SK-N-SH (cell line): ENCODE measurements at regions not wholly inside any gene's neighbourhood (a gene's known extent, or its start where the extent isn't known, plus 50 kb on each side); places are given as distances from the start of the nearest gene placed in this dataset.

Experiments
- CTCF ChIA-PET: fragments of 300-600, 350-600 bp; formaldehyde crosslinking; extraction: SDS; loops from one replicate; lab custom pipeline; 2021; lab: Yijun Ruan, JAX
- POLR2A ChIA-PET: fragments of 350-600 bp; sonication (Branson Sonifier 250); formaldehyde crosslinking; extraction: SDS; loops from one replicate; lab custom pipeline; 2020; ENCODE audit warnings: antibody characterized with exemption, inconsistent platforms; lab: Yijun Ruan, JAX
- DNase-seq: peaks from one replicate; pipeline ENCODE4 v3.0.0; 2012
- H2AFZ ChIP-seq: fragments of 200-600 bp; sonication (generic); 2 replicates; pipeline ENCODE4 v1.8.1; 2016; ENCODE audit warnings: antibody characterized with exemption, mild to moderate bottlenecking, low read depth
- H3F3A ChIP-seq: fragments of 200-600 bp; sonication (generic); replicated peaks from 2 replicates; pipeline ENCODE3; 2016; ENCODE audit warnings: antibody characterized with exemption, mild to moderate bottlenecking; ENCODE audit not compliant: insufficient read depth
- H3K27ac ChIP-seq, 2 experiments: fragments of 200-500 bp in 1 of 2; fragments of 200-600 bp in 1 of 2; sonication (Bioruptor generic) in 1 of 2; sonication (generic), shearing (Covaris generic) in 1 of 2; 2 replicates each; pipeline versions ENCODE4 v1.5.1 to v1.6.1; 2014 to 2016; ENCODE audit warnings: low read depth in 2 of 2, inconsistent platforms in 1 of 2, low read length in 1 of 2, mild to moderate bottlenecking in 1 of 2, mixed read lengths in 1 of 2
- H3K27me3 ChIP-seq: fragments of 200-600 bp; sonication (generic), shearing (Covaris generic); 2 replicates; pipeline ENCODE4 v1.6.1; 2016; ENCODE audit warnings: mixed run types; ENCODE audit not compliant: insufficient read depth
- H3K36me3 ChIP-seq, 2 experiments: fragments of 200-500 bp in 1 of 2; fragments of 200-600 bp in 1 of 2; sonication (Bioruptor generic) in 1 of 2; sonication (generic) in 1 of 2; replicated peaks in 1 of 2; 2 replicates each; pipeline versions ENCODE3 to v1.5.1; 2014 to 2016; ENCODE audit warnings: low read length in 1 of 2, mild to moderate bottlenecking in 1 of 2; ENCODE audit not compliant: insufficient read depth in 2 of 2, control insufficient read depth in 1 of 2
- H3K4me1 ChIP-seq, 2 experiments: fragments of 200-500 bp in 1 of 2; fragments of 200-600 bp in 1 of 2; sonication (Bioruptor generic) in 1 of 2; sonication (generic), shearing (Covaris generic) in 1 of 2; 2 replicates each; pipeline versions ENCODE4 v1.5.1 to v1.6.1; 2014 to 2016; ENCODE audit warnings: low read depth in 1 of 2, low read length in 1 of 2, mixed run types in 1 of 2; ENCODE audit not compliant: insufficient read depth in 2 of 2, control insufficient read depth in 1 of 2
- H3K4me2 ChIP-seq: fragments of 200-600 bp; sonication (generic), shearing (Covaris generic); 2 replicates; pipeline ENCODE4 v1.6.1; 2017; ENCODE audit warnings: mixed run types
- H3K4me3 ChIP-seq, 2 experiments: fragments of 200-500 bp in 1 of 2; fragments of 200-600 bp in 1 of 2; sonication (Bioruptor generic) in 1 of 2; sonication (generic), shearing (Covaris generic) in 1 of 2; 2 replicates each; pipeline versions ENCODE4 v1.5.1 to v1.8.1; 2014 to 2016; ENCODE audit warnings: low read depth in 2 of 2, inconsistent platforms in 1 of 2, low read length in 1 of 2, mild to moderate bottlenecking in 1 of 2, mixed read lengths in 1 of 2, moderate library complexity in 1 of 2
- H3K79me2 ChIP-seq: fragments of 200-600 bp; sonication (generic); 2 replicates; pipeline ENCODE4 v1.8.1; 2017; ENCODE audit warnings: mild to moderate bottlenecking; ENCODE audit not compliant: insufficient read depth
- H3K9ac ChIP-seq: fragments of 200-600 bp; sonication (generic); 2 replicates; pipeline ENCODE4 v1.6.1; 2017; ENCODE audit warnings: mixed run types
- H3K9me2 ChIP-seq: fragments of 200-600 bp; sonication (generic); 2 replicates; pipeline ENCODE4 v1.6.1; 2017; ENCODE audit warnings: mixed run types
- H3K9me3 ChIP-seq: fragments of 200-600 bp; sonication (generic); 2 replicates; pipeline ENCODE4 v1.6.1; 2017; ENCODE audit warnings: mixed run types, mild to moderate bottlenecking, moderate library complexity
- H4K20me1 ChIP-seq: fragments of 200-600 bp; sonication (generic); 2 replicates; pipeline ENCODE4 v1.6.1; 2017; ENCODE audit warnings: mild to moderate bottlenecking, mixed run types; ENCODE audit not compliant: insufficient read depth
- CTCF ChIP-seq: fragments of 200-600 bp; sonication (generic); IDR thresholded peaks from 2 replicates; pipeline ENCODE4 v1.6.1; 2017; ENCODE audit warnings: antibody characterized with exemption, mild to moderate bottlenecking, moderate library complexity
- ELF1 ChIP-seq: IDR thresholded peaks from 2 replicates; pipeline ENCODE4 v1.4.0; 2012
- EP300 ChIP-seq, 2 experiments: IDR thresholded peaks; 2 replicates each; pipeline versions ENCODE4 v1.4.0 to v1.6.1; 2012; ENCODE audit warnings: borderline replicate concordance in 1 of 2, low read depth in 1 of 2, low read length in 1 of 2
- EZH2phosphoT487 ChIP-seq: fragments of 200-600 bp; sonication (generic); IDR thresholded peaks from 2 replicates; pipeline ENCODE4 v1.6.1; 2017; ENCODE audit warnings: low read depth, mixed run types, mild to moderate bottlenecking, antibody characterized with exemption, moderate library complexity, borderline replicate concordance
- FOXM1 ChIP-seq: IDR thresholded peaks from 2 replicates; pipeline ENCODE4 v1.4.0; 2012; ENCODE audit warnings: low read depth, mild to moderate bottlenecking
- MEF2A ChIP-seq: IDR thresholded peaks from 2 replicates; pipeline ENCODE4 v1.4.0; 2012; ENCODE audit warnings: low read depth, borderline replicate concordance
- MXI1 ChIP-seq: IDR thresholded peaks from 2 replicates; pipeline ENCODE4 v1.6.1; 2012; ENCODE audit warnings: mild to moderate bottlenecking, low read depth, low read length, improper control_type of control experiment
- NFIC ChIP-seq: IDR thresholded peaks from 2 replicates; pipeline ENCODE4 v1.4.0; 2012; ENCODE audit warnings: borderline replicate concordance
- NRF1 ChIP-seq: IDR thresholded peaks from 2 replicates; pipeline ENCODE4 v1.6.1; 2012; ENCODE audit warnings: low read depth, mild to moderate bottlenecking, low read length
- POLR2AphosphoS5 ChIP-seq: IDR thresholded peaks from 2 replicates; pipeline ENCODE4 v1.6.1; 2012; ENCODE audit warnings: low read depth, low read length
- RCOR1 ChIP-seq: fragments of 150-350 bp; IDR thresholded peaks from 2 replicates; pipeline ENCODE4 v1.6.1; 2017; ENCODE audit warnings: antibody characterized with exemption, low read length
- RFX5 ChIP-seq: IDR thresholded peaks from 2 replicates; pipeline ENCODE4 v1.6.1; 2012; ENCODE audit warnings: mild to moderate bottlenecking, improper control_type of control experiment, low read length
- RXRA ChIP-seq: IDR thresholded peaks from 2 replicates; pipeline ENCODE4 v1.4.0; 2012; ENCODE audit warnings: low read depth, mild to moderate bottlenecking, borderline replicate concordance
- SIN3A ChIP-seq: IDR thresholded peaks from 2 replicates; pipeline ENCODE4 v1.6.1; 2012; ENCODE audit warnings: low read depth, mild to moderate bottlenecking, low read length, moderate library complexity, borderline replicate concordance
- SMC3 ChIP-seq: IDR thresholded peaks from 2 replicates; pipeline ENCODE4 v1.6.1; 2012; ENCODE audit warnings: low read depth, low read length, improper control_type of control experiment
- TAF1 ChIP-seq: IDR thresholded peaks from 2 replicates; pipeline ENCODE4 v1.6.1; 2012; ENCODE audit warnings: low read depth, mild to moderate bottlenecking, low read length, moderate library complexity, borderline replicate concordance
- TCF12 ChIP-seq: IDR thresholded peaks from 2 replicates; pipeline ENCODE4 v1.4.0; 2012
- YY1 ChIP-seq: IDR thresholded peaks from 2 replicates; pipeline ENCODE4 v1.4.0; 2012; ENCODE audit warnings: low read depth, mild to moderate bottlenecking
- WGBS: methylation state at CpG from one replicate; pipeline ENCODE4 v1.1.6; 2017; ENCODE audit warnings: low lambda C conversion rate; 5-methylcytosine and 5-hydroxymethylcytosine counted together
- TF ChIP-seq, protein P1 (sequence below): IDR thresholded peaks from 2 replicates; pipeline ENCODE4; 2012
- TF ChIP-seq, protein P2 (sequence below): fragments of 150-350 bp; IDR thresholded peaks from 2 replicates; pipeline ENCODE4 v1.6.1; 2016; ENCODE audit warnings: mild to moderate bottlenecking, low read depth, low read length

- Histone ChIP-seq H3K9me3 (no peaks in the 10 kb centered on the region), H2AFZ (no peak overlapping the region), H3K9me2 (no peaks in the 10 kb centered on the region), H3K4me3 (no peak overlapping the region), H3K79me2 (no peaks in the 10 kb centered on the region), H3F3A (no peaks in the 10 kb centered on the region), H3K4me2 (peak overlapping the region; percentile 37; the same call in 1 of the 2 replicates), H3K4me1 (no peaks in the 10 kb centered on the region), H3K27ac (no peak overlapping the region), H4K20me1 (no peaks in the 10 kb centered on the region), H3K27me3 (peaks cover 37% of the 10 kb centered on the region), H3K9ac (no peak overlapping the region), H3K36me3 (no peaks in the 10 kb centered on the region)
- 16% methylated on average over 8 of the region's 8 CpGs for WGBS
- no peak for DNase-seq
- ChIA-PET POLR2A (no interaction called here), CTCF (interaction anchor here (1.1 kb wide), 2 partner anchors 139 to 469 kb away, joined by 4 to 5 read pairs; no protein-coding TSS in a partner anchor)
- TF ChIP-seq RCOR1 (no peak), YY1 (no peak), MXI1 (no peak), TCF12 (no peak), EP300 (IDR thresholded peaks at IDR 0.05; ENCODE audit: borderline replicate concordance in 1 of 2, low read depth in 1 of 2, low read length in 1 of 2) (no peak), EZH2phosphoT487 (no peak), SMC3 (no peak), ELF1 (no peak), POLR2AphosphoS5 (no peak), FOXM1 (no peak), RXRA (no peak), MEF2A (no peak)
Measured at GRCh38 chr18:21958263-21958662, 211.1 kb upstream of the GATA6 start.

DNA sequence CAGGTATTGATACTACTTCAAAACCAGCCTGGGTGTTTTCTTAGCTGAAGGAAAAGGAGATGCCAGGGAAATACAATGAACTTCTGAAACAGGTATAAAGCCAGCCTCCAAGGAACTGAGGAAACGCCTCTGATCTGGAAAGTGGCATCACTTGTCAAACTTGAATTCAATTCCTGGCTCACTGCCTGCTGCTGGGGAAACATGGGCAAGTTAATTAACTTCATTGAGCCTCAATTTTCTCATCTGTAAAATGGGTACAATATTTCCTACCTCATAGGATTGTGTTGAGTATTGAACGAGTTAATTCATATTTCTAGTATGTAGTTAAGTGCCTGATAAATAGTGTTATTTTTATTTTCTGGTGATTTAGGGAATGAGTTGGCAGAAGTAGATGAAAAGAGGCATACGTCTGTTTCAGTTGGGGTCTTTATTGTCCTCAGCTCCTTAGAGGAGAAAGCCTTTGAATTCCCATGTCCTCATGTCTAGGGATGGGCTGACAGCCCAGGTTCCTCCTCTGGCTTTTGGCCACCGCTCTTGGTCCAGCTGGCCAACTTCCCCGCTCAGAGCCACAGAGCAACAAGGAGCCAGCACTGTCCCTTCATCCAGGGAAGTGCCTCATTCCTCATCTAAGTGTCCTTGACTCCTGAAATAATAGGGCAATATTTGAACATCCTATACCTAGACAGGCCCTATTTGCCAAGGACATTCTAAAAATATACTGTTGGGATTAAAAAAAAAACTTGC, 210.5 kb upstream of the GATA6 start:
- POLR2A ChIA-PET = no interaction called here
- CTCF ChIA-PET = interaction anchor here (1.1 to 2.5 kb wide), 3 partner anchors 139 to 764 kb away, joined by 4 to 7 read pairs (median 5); no protein-coding TSS in a partner anchor
- H3K79me2 ChIP-seq = no peaks in the 10 kb centered on the region

More for the DNA sequence above, 210.5 kb upstream of the GATA6 start:
- H3K4me3 ChIP-seq = no peak overlapping the region
- no peak for TF ChIP-seq TAF1
- TF ChIP-seq, protein P1, sequence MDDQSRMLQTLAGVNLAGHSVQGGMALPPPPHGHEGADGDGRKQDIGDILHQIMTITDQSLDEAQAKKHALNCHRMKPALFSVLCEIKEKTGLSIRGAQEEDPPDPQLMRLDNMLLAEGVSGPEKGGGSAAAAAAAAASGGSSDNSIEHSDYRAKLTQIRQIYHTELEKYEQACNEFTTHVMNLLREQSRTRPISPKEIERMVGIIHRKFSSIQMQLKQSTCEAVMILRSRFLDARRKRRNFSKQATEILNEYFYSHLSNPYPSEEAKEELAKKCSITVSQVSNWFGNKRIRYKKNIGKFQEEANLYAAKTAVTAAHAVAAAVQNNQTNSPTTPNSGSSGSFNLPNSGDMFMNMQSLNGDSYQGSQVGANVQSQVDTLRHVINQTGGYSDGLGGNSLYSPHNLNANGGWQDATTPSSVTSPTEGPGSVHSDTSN = no peak
- TF ChIP-seq CTCF = no peak
- TF ChIP-seq RFX5 = no peak
- no peak for TF ChIP-seq POLR2AphosphoS5
- TF ChIP-seq MEF2A = no peak
- TF ChIP-seq ELF1 = no peak
- no peak for TF ChIP-seq FOXM1
- TF ChIP-seq, protein P2, sequence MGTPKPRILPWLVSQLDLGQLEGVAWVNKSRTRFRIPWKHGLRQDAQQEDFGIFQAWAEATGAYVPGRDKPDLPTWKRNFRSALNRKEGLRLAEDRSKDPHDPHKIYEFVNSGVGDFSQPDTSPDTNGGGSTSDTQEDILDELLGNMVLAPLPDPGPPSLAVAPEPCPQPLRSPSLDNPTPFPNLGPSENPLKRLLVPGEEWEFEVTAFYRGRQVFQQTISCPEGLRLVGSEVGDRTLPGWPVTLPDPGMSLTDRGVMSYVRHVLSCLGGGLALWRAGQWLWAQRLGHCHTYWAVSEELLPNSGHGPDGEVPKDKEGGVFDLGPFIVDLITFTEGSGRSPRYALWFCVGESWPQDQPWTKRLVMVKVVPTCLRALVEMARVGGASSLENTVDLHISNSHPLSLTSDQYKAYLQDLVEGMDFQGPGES = no peak
- no peak for TF ChIP-seq EP300 (IDR thresholded peaks at IDR 0.05; ENCODE audit: borderline replicate concordance in 1 of 2, low read depth in 1 of 2, low read length in 1 of 2)
- no peak for TF ChIP-seq NRF1
- TF ChIP-seq NFIC = no peak
- TF ChIP-seq RCOR1 = no peak
- TF ChIP-seq SIN3A = no peak
- no peak overlapping the region for H3K27ac ChIP-seq
- no peak overlapping the region for H2AFZ ChIP-seq
- no peaks in the 10 kb centered on the region for H4K20me1 ChIP-seq
- H3K9ac ChIP-seq = no peak overlapping the region
- H3K9me2 ChIP-seq = no peaks in the 10 kb centered on the region
- H3K4me1 ChIP-seq = no peaks in the 10 kb centered on the region
- DNase-seq = no peak
- no peaks in the 10 kb centered on the region for H3F3A ChIP-seq
- no peak overlapping the region for H3K4me2 ChIP-seq
- peaks cover 39% of the 10 kb centered on the region for H3K27me3 ChIP-seq
- 5% methylated on average over 5 of the region's 5 CpGs for WGBS
- H3K9me3 ChIP-seq = no peaks in the 10 kb centered on the region
- H3K36me3 ChIP-seq = no peaks in the 10 kb centered on the region
